Endothelial cell of umbilical vein (primary cell): ENCODE measurements at regions not wholly inside any gene's neighbourhood (a gene's known extent, or its start where the extent isn't known, plus 50 kb on each side); places are given as distances from the start of the nearest gene placed in this dataset.

Experiments used
- CTCF ChIP-seq, 2 donors: IDR thresholded peaks; 1 replicate in 1 of 2; 2 replicates in 1 of 2; pipeline ENCODE4 v1.5.1; 2011; ENCODE audit warnings: low read length in 2 of 2, mild to moderate bottlenecking in 2 of 2, moderate library complexity in 2 of 2, control low read depth in 1 of 2, inconsistent platforms in 1 of 2, low read depth in 1 of 2; ENCODE audit not compliant: insufficient read depth in 1 of 2; ENCODE audit errors: extremely low read depth in 1 of 2
- EZH2 ChIP-seq: IDR thresholded peaks from 2 replicates; pipeline ENCODE4 v1.6.1; 2012; ENCODE audit warnings: borderline replicate concordance, low read depth, mild to moderate bottlenecking, moderate library complexity, low read length, inconsistent platforms; ENCODE audit not compliant: severe bottlenecking
- FOS ChIP-seq: IDR thresholded peaks from 2 replicates; pipeline ENCODE4 v1.6.1; 2011; ENCODE audit warnings: mild to moderate bottlenecking, low read length, moderate library complexity, borderline replicate concordance; ENCODE audit not compliant: insufficient read depth
- GATA2 ChIP-seq: IDR thresholded peaks from 2 replicates; pipeline ENCODE4 v1.7.0; 2011; ENCODE audit warnings: low read depth, mild to moderate bottlenecking, moderate library complexity, mixed read lengths, low read length; ENCODE audit not compliant: insufficient read length, insufficient read depth
- JUN ChIP-seq: IDR thresholded peaks from 2 replicates; pipeline ENCODE4 v1.6.1; 2011; ENCODE audit warnings: borderline replicate concordance, low read depth; ENCODE audit not compliant: insufficient read length, insufficient read depth
- POLR2A ChIP-seq: IDR thresholded peaks from 2 replicates; pipeline ENCODE4 v1.6.1; 2012; ENCODE audit warnings: low read depth, mild to moderate bottlenecking, control low read depth, low read length
- POLR2AphosphoS5 ChIP-seq: IDR thresholded peaks from 2 replicates; pipeline ENCODE4 v1.6.1; 2012; ENCODE audit warnings: low read depth, mild to moderate bottlenecking, control low read depth, low read length, moderate library complexity; ENCODE audit not compliant: insufficient read depth

- no peak for TF ChIP-seq POLR2A
- TF ChIP-seq CTCF (IDR thresholded peaks at IDR 0.05; ENCODE audit: extremely low read depth in 1 of 2, insufficient read depth in 1 of 2, low read depth in 1 of 2, low read length in 2 of 2): no peak
- TF ChIP-seq POLR2AphosphoS5: no peak
- TF ChIP-seq FOS: no peak
- no peak for TF ChIP-seq EZH2
- no peak for TF ChIP-seq JUN
- no peak for TF ChIP-seq GATA2
Measured at GRCh38 chr15:70560617-70561328, 202.6 kb downstream of the UACA start.
